B cell (primary cell): ENCODE measurements at regions not wholly inside any gene's neighbourhood (a gene's known extent, or its start where the extent isn't known, plus 50 kb on each side); places are given as distances from the start of the nearest gene placed in this dataset.

Source experiments
- ATAC-seq: fragments of 200-7000 bp; cut with Tn5 transposase; one replicate; pipeline ENCODE4 v1.10.0; 2021; ENCODE audit warnings: low read depth, mild to moderate bottlenecking, moderate number of reproducible peaks, moderate library complexity
- CTCF ChIA-PET: fragments of 350-600 bp; sonication (Branson Sonifier 250); formaldehyde crosslinking; loops from one replicate; lab custom pipeline; 2021; ENCODE audit warnings: antibody characterized with exemption, inconsistent platforms; lab: Charles Lee
- POLR2A ChIA-PET: fragments of 350-600 bp; sonication (Branson Sonifier 250); formaldehyde crosslinking; loops from one replicate; lab custom pipeline; 2021; ENCODE audit warnings: antibody characterized with exemption; lab: Charles Lee
- DNase-seq: peaks from one replicate; pipeline ENCODE4 v3.0.0; 2013
- H2AFZ ChIP-seq: 2 replicates; pipeline ENCODE4 v1.6.1; 2012; ENCODE audit warnings: mild to moderate bottlenecking, low read depth, low read length; ENCODE audit not compliant: insufficient read depth, poor library complexity, severe bottlenecking
- H3K27ac ChIP-seq, 2 donors: 1 replicate in 1 of 2; 2 replicates in 1 of 2; pipeline ENCODE4 v1.5.1; 2012 to 2013; ENCODE audit warnings: low read length in 2 of 2, mild to moderate bottlenecking in 2 of 2, moderate library complexity in 1 of 2
- H3K27me3 ChIP-seq, 4 experiments: fragments of 200-600 bp in 1 of 4; sonication (generic) in 1 of 4; replicated peaks in 1 of 4; 1 replicate in 2 of 4; 2 replicates in 2 of 4; pipeline versions ENCODE4 v1.6.1 to v1.7.0; 2013 to 2016; ENCODE audit warnings: low read length in 3 of 4, mild to moderate bottlenecking in 2 of 4, mixed read lengths in 1 of 4, moderate library complexity in 1 of 4; ENCODE audit not compliant: insufficient read depth in 4 of 4, control insufficient read depth in 3 of 4; ENCODE audit errors: control extremely low read depth in 1 of 4
- H3K36me3 ChIP-seq, 2 experiments: replicated peaks in 1 of 2; 1 replicate in 1 of 2; 2 replicates in 1 of 2; pipeline versions ENCODE4 v1.6.1 to v1.7.1; 2013; ENCODE audit warnings: low read length in 1 of 2; ENCODE audit not compliant: insufficient read depth in 2 of 2, control insufficient read depth in 1 of 2; ENCODE audit errors: control extremely low read depth in 1 of 2, extremely low read depth in 1 of 2
- H3K4me1 ChIP-seq, 2 donors: fragments of 200-600 bp in 1 of 2; sonication (generic) in 1 of 2; 1 replicate in 1 of 2; 2 replicates in 1 of 2; pipeline versions ENCODE4 v1.5.1 to v1.6.1; 2013 to 2017; ENCODE audit warnings: low read length in 2 of 2; ENCODE audit not compliant: control insufficient read depth in 2 of 2, insufficient read depth in 2 of 2
- H3K4me2 ChIP-seq: replicated peaks from 2 replicates; pipeline ENCODE3; 2012; ENCODE audit warnings: mild to moderate bottlenecking, low read depth, low read length; ENCODE audit not compliant: poor library complexity, severe bottlenecking
- H3K4me3 ChIP-seq, 5 experiments: fragments of 200-600 bp in 1 of 5; sonication (generic) in 1 of 5; 1 replicate in 3 of 5; 2 replicates in 2 of 5; pipeline versions ENCODE4 v1.5.1 to v1.7.0; 2011 to 2016; ENCODE audit warnings: low read length in 4 of 5, mild to moderate bottlenecking in 4 of 5, low read depth in 2 of 5, control low read depth in 1 of 5, moderate library complexity in 1 of 5; ENCODE audit not compliant: insufficient read depth in 1 of 5; ENCODE audit errors: control extremely low read depth in 1 of 5, extremely low read depth in 1 of 5
- H3K79me2 ChIP-seq: fragments of 200-600 bp; sonication (generic); one replicate; pipeline ENCODE4 v1.6.0; 2016; ENCODE audit warnings: low read length; ENCODE audit not compliant: control insufficient read depth, insufficient read depth
- H3K9ac ChIP-seq: fragments of 200-600 bp; sonication (generic); 2 replicates; pipeline ENCODE4 v1.6.1; 2017; ENCODE audit warnings: mild to moderate bottlenecking, low read length, moderate library complexity
- H3K9me3 ChIP-seq, 3 donors: one replicate each; pipeline versions ENCODE4 v1.6.1 to v1.7.1; 2013; ENCODE audit warnings: low read length in 2 of 3; ENCODE audit not compliant: control insufficient read depth in 2 of 3, insufficient read depth in 1 of 3; ENCODE audit errors: control extremely low read depth in 1 of 3
- H4K20me1 ChIP-seq: 2 replicates; pipeline ENCODE4 v1.6.0; 2012; ENCODE audit warnings: mild to moderate bottlenecking, low read length; ENCODE audit not compliant: insufficient read depth, control insufficient read depth, poor library complexity, severe bottlenecking
- H3K27ac Mint-ChIP-seq: one replicate; pipeline ENCODE4 v1.8.0; 2021; ENCODE audit warnings: mixed read lengths
- H3K27me3 Mint-ChIP-seq: one replicate; pipeline ENCODE4 v1.8.0; 2021; ENCODE audit warnings: mixed read lengths
- H3K4me1 Mint-ChIP-seq: one replicate; pipeline ENCODE4 v1.8.0; 2021; ENCODE audit warnings: mixed read lengths
- H3K4me3 Mint-ChIP-seq: one replicate; pipeline ENCODE4 v1.8.0; 2021; ENCODE audit warnings: mixed read lengths
- H3K9me3 Mint-ChIP-seq: one replicate; pipeline ENCODE4 v1.8.0; 2022; ENCODE audit warnings: mixed read lengths; ENCODE audit not compliant: insufficient read depth
- EZH2 ChIP-seq: IDR thresholded peaks from 2 replicates; pipeline ENCODE4 v1.6.1; 2012; ENCODE audit warnings: borderline replicate concordance, low read depth, mild to moderate bottlenecking, moderate library complexity, low read length; ENCODE audit not compliant: insufficient read depth, poor library complexity, severe bottlenecking
- WGBS: methylation state at CpG from one replicate; pipeline ENCODE4 v1.1.5; 2013; ENCODE audit warnings: missing lambda C conversion rate; ENCODE audit not compliant: insufficient coverage; 5-methylcytosine and 5-hydroxymethylcytosine counted together
- intact Hi-C: fragments of 100-400 bp; cut with micrococcal nuclease; formaldehyde crosslinking; loops from one replicate; pipeline ENCODE4 v1.10.0; 2022
- TF ChIP-seq, protein P1 (sequence below): fragments of 200-600 bp; IDR thresholded peaks from one replicate; pipeline ENCODE4 v1.8.0; 2022; ENCODE audit warnings: antibody characterized with exemption, mild to moderate bottlenecking

DNA sequence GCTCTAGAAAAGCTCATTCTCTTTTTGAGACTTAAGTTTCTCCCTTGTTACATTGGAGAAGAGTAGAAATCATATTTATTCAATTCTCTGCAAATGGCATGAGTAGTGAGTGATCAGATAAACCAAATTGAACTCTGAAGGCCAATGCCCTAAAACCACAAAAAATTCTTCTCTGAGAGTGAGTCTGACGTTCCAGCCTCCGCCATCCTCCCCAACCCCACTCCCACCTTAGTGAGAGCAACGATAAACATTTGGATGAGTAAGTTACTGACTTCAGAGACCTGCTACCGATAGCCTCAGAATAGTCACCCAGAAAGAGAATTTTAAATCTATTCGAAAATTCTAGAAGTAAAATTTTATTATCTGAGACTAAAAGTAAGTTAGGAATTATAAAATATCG, 94.6 kb downstream of the TFAP2A start:
- Mint-ChIP-seq H3K9me3 (peaks cover 2% of the 10 kb centered on the region), H3K4me1 (no peaks in the 10 kb centered on the region), H3K4me3 (no peak overlapping the region), H3K27ac (no peak overlapping the region), H3K27me3 (peaks cover 5% of the 10 kb centered on the region)
- Histone ChIP-seq H3K4me3 (no peak overlapping the region), H3K4me1 (no peaks in the 10 kb centered on the region), H4K20me1 (no peaks in the 10 kb centered on the region), H3K36me3 (no peaks in the 10 kb centered on the region), H3K9ac (no peak overlapping the region), H3K4me2 (no peak overlapping the region), H2AFZ (no peak overlapping the region), H3K27ac (no peak overlapping the region), H3K9me3 (peaks cover 0 to 12% (median 0%) of the 10 kb centered on the region in 3 donors), H3K79me2 (no peaks in the 10 kb centered on the region), H3K27me3 (no peaks in the 10 kb centered on the region)
- intact Hi-C loops: no loop called here
- WGBS: no CpG with 5 or more reads among the region's 6 CpGs
- CTCF ChIA-PET: no interaction called here
- TF ChIP-seq EZH2: no peak
- TF ChIP-seq, protein P1, sequence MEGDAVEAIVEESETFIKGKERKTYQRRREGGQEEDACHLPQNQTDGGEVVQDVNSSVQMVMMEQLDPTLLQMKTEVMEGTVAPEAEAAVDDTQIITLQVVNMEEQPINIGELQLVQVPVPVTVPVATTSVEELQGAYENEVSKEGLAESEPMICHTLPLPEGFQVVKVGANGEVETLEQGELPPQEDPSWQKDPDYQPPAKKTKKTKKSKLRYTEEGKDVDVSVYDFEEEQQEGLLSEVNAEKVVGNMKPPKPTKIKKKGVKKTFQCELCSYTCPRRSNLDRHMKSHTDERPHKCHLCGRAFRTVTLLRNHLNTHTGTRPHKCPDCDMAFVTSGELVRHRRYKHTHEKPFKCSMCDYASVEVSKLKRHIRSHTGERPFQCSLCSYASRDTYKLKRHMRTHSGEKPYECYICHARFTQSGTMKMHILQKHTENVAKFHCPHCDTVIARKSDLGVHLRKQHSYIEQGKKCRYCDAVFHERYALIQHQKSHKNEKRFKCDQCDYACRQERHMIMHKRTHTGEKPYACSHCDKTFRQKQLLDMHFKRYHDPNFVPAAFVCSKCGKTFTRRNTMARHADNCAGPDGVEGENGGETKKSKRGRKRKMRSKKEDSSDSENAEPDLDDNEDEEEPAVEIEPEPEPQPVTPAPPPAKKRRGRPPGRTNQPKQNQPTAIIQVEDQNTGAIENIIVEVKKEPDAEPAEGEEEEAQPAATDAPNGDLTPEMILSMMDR: no peak
- POLR2A ChIA-PET: no interaction called here
- ATAC-seq (no peak), DNase-seq (no peak)

DNA sequence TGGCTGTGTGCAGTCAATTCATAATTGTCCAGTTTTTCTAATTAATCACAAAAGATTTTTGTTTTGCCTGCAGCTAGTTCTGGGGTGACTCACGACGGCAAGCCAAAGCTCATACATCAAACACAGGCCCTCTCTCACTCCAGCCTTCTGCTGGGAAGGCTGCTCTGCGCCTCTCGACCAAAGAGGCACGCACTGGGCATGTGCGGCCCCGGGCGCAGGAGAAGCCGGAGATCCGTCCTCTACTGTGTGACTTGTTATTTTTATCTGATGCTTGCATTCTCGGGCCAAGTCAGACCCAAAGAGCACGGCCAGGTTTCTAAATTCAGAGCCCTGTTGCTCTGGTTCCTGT, 98.5 kb downstream of the TFAP2A start:
- peaks cover 5% of the 10 kb centered on the region for H3K27me3 Mint-ChIP-seq
- H3K4me3 ChIP-seq: no peak overlapping the region
- ChIA-PET POLR2A (no interaction called here), CTCF (no interaction called here)
- H3K4me2 ChIP-seq: no peak overlapping the region
- no peak overlapping the region for H3K27ac ChIP-seq
- 92% methylated on average over 10 of the region's 12 CpGs for WGBS
- DNase-seq (no peak), ATAC-seq (no peak)
- H3K4me1 ChIP-seq: no peaks in the 10 kb centered on the region
- H3K9ac ChIP-seq: no peak overlapping the region
- no peak overlapping the region for H3K4me3 Mint-ChIP-seq
- peaks cover 0 to 12% (median 0%) of the 10 kb centered on the region in 3 donors for H3K9me3 ChIP-seq
- H3K27me3 ChIP-seq: no peaks in the 10 kb centered on the region
- H3K79me2 ChIP-seq: no peaks in the 10 kb centered on the region
- no peaks in the 10 kb centered on the region for H3K36me3 ChIP-seq
- no peak overlapping the region for H3K27ac Mint-ChIP-seq
- no peaks in the 10 kb centered on the region for H3K4me1 Mint-ChIP-seq
- TF ChIP-seq, protein P1: no peak
- no peak for TF ChIP-seq EZH2
- H3K9me3 Mint-ChIP-seq: peaks cover 2% of the 10 kb centered on the region
- no peaks in the 10 kb centered on the region for H4K20me1 ChIP-seq
- intact Hi-C loops: no loop called here
- no peak overlapping the region for H2AFZ ChIP-seq
